H9 (cell line): ENCODE measurements at regions not wholly inside any gene's neighbourhood (a gene's known extent, or its start where the extent isn't known, plus 50 kb on each side); places are given as distances from the start of the nearest gene placed in this dataset.

Experiments used
- DNase-seq: peaks from one replicate; pipeline ENCODE4 v3.0.0-alpha.2; 2017
- H2AFZ ChIP-seq: one replicate; pipeline ENCODE4 v1.6.1; 2013; ENCODE audit warnings: mild to moderate bottlenecking, low read length, control low read depth, moderate library complexity
- H2AK5ac ChIP-seq: 2 replicates; pipeline ENCODE4 v1.6.1; 2013; ENCODE audit warnings: low read length, control low read depth, mixed read lengths; ENCODE audit not compliant: insufficient read length
- H2BK120ac ChIP-seq: one replicate; pipeline ENCODE4 v1.6.1; 2013; ENCODE audit warnings: low read depth, mild to moderate bottlenecking, low read length, control low read depth, inconsistent platforms; ENCODE audit not compliant: poor library complexity, severe bottlenecking
- H2BK12ac ChIP-seq: 2 replicates; pipeline ENCODE4 v1.6.1; 2013; ENCODE audit warnings: low read length, control low read depth, mixed read lengths, low read depth; ENCODE audit not compliant: insufficient read length
- H2BK15ac ChIP-seq: 2 replicates; pipeline ENCODE4 v1.6.1; 2013; ENCODE audit warnings: low read depth, low read length, control low read depth
- H2BK20ac ChIP-seq: one replicate; pipeline ENCODE4 v1.6.1; 2013; ENCODE audit warnings: low read depth, mild to moderate bottlenecking, low read length, control low read depth, inconsistent platforms; ENCODE audit not compliant: poor library complexity, severe bottlenecking
- H2BK5ac ChIP-seq: 2 replicates; pipeline ENCODE4 v1.6.1; 2013; ENCODE audit warnings: low read length, control low read depth, mixed read lengths; ENCODE audit not compliant: insufficient read length
- H3K14ac ChIP-seq: 2 replicates; pipeline ENCODE4 v1.6.1; 2013; ENCODE audit warnings: low read length, control low read depth; ENCODE audit not compliant: insufficient read depth
- H3K18ac ChIP-seq: 2 replicates; pipeline ENCODE4 v1.6.1; 2013; ENCODE audit warnings: low read depth, mild to moderate bottlenecking, mixed read lengths, low read length, control low read depth; ENCODE audit not compliant: insufficient read length
- H3K23ac ChIP-seq: 2 replicates; pipeline ENCODE4 v1.6.1; 2013; ENCODE audit warnings: low read length, control low read depth, mixed read lengths, low read depth; ENCODE audit not compliant: insufficient read length
- H3K23me2 ChIP-seq: 2 replicates; pipeline ENCODE4 v1.6.1; 2013; ENCODE audit warnings: low read depth, mild to moderate bottlenecking, mixed read lengths, low read length, control low read depth; ENCODE audit not compliant: insufficient read length, poor library complexity, severe bottlenecking
- H3K27ac ChIP-seq: 2 replicates; pipeline ENCODE4 v1.5.1; 2013; ENCODE audit warnings: low read length, control low read depth, mixed read lengths, low read depth; ENCODE audit not compliant: insufficient read length
- H3K27me3 ChIP-seq: 2 replicates; pipeline ENCODE4 v1.6.1; 2013; ENCODE audit warnings: low read length, control low read depth, inconsistent platforms; ENCODE audit not compliant: insufficient read depth
- H3K4ac ChIP-seq: 2 replicates; pipeline ENCODE4 v1.6.1; 2013; ENCODE audit warnings: low read depth, mild to moderate bottlenecking, control low read depth, inconsistent platforms, low read length, moderate library complexity
- H3K4me1 ChIP-seq: 2 replicates; pipeline ENCODE4 v1.6.1; 2013; ENCODE audit warnings: low read length, control low read depth, inconsistent platforms; ENCODE audit not compliant: insufficient read depth
- H3K4me2 ChIP-seq: 2 replicates; pipeline ENCODE4 v1.6.1; 2013; ENCODE audit warnings: low read length, control low read depth, mixed read lengths; ENCODE audit not compliant: insufficient read length, insufficient read depth
- H3K56ac ChIP-seq: 2 replicates; pipeline ENCODE4 v1.6.1; 2013; ENCODE audit warnings: low read depth, mild to moderate bottlenecking, mixed read lengths, low read length, control low read depth; ENCODE audit not compliant: insufficient read length
- H3K79me1 ChIP-seq: 2 replicates; pipeline ENCODE4 v1.6.1; 2013; ENCODE audit warnings: low read depth, mild to moderate bottlenecking, moderate library complexity, low read length, control low read depth, inconsistent platforms; ENCODE audit not compliant: insufficient read depth, poor library complexity, severe bottlenecking
- H3K79me2 ChIP-seq: 2 replicates; pipeline ENCODE4 v1.6.1; 2013; ENCODE audit warnings: low read length, control low read depth, inconsistent platforms; ENCODE audit not compliant: insufficient read depth
- H3K9ac ChIP-seq: 2 replicates; pipeline ENCODE4 v1.6.1; 2013; ENCODE audit warnings: low read length, control low read depth, mixed read lengths; ENCODE audit not compliant: insufficient read length; ENCODE audit errors: extremely low read depth
- H3K9me3 ChIP-seq: one replicate; pipeline ENCODE4 v1.6.1; 2013; ENCODE audit warnings: low read depth, low read length, inconsistent platforms; ENCODE audit not compliant: control insufficient read depth
- H3T11ph ChIP-seq: one replicate; pipeline ENCODE4 v1.6.1; 2013; ENCODE audit warnings: mild to moderate bottlenecking, low read length, control low read depth, inconsistent platforms
- H4K20me1 ChIP-seq: one replicate; pipeline ENCODE4 v1.6.1; 2013; ENCODE audit not compliant: control insufficient read depth, insufficient read length, insufficient read depth
- H4K5ac ChIP-seq: 2 replicates; pipeline ENCODE4 v1.6.1; 2013; ENCODE audit warnings: low read depth, mild to moderate bottlenecking, mixed read lengths, low read length, control low read depth; ENCODE audit not compliant: insufficient read length
- H4K8ac ChIP-seq: replicated peaks from 2 replicates; pipeline ENCODE4 v1.6.1; 2013; ENCODE audit warnings: low read length, control low read depth, mixed read lengths, low read depth; ENCODE audit not compliant: insufficient read length
- H4K91ac ChIP-seq: 2 replicates; pipeline ENCODE4 v1.6.1; 2013; ENCODE audit warnings: low read depth, mild to moderate bottlenecking, moderate library complexity, mixed read lengths, low read length, control low read depth; ENCODE audit not compliant: insufficient read length
- H3K27ac Mint-ChIP-seq, 3 experiments: 2 replicates in 2 of 3; 3 replicates in 1 of 3; pipeline ENCODE4 v1.8.0; 2020 to 2021; ENCODE audit warnings: mixed read lengths in 3 of 3, mild to moderate bottlenecking in 1 of 3, moderate library complexity in 1 of 3
- H3K27me3 Mint-ChIP-seq: 2 replicates; pipeline ENCODE4 v1.8.0; 2021; ENCODE audit warnings: low read depth, mild to moderate bottlenecking, moderate library complexity, mixed read lengths
- H3K36me3 Mint-ChIP-seq, 3 experiments: 2 replicates in 2 of 3; 3 replicates in 1 of 3; pipeline ENCODE4 v1.8.0; 2020 to 2021; ENCODE audit warnings: low read depth in 3 of 3, mixed read lengths in 3 of 3; ENCODE audit not compliant: insufficient read depth in 1 of 3
- H3K4me1 Mint-ChIP-seq, 2 experiments: 2 replicates each; pipeline ENCODE4 v1.8.0; 2020; ENCODE audit warnings: mixed read lengths in 2 of 2
- H3K4me3 Mint-ChIP-seq, 2 experiments: 2 replicates in 1 of 2; 3 replicates in 1 of 2; pipeline ENCODE4 v1.8.0; 2020 to 2021; ENCODE audit warnings: mild to moderate bottlenecking in 2 of 2, mixed read lengths in 2 of 2, moderate library complexity in 1 of 2
- H3K9me3 Mint-ChIP-seq, 2 experiments: 2 replicates in 1 of 2; 3 replicates in 1 of 2; pipeline ENCODE4 v1.8.0; 2020; ENCODE audit warnings: mild to moderate bottlenecking in 2 of 2, mixed read lengths in 2 of 2, moderate library complexity in 1 of 2
- WGBS: extraction: QIAGEN DNeasy Blood & Tissue Kit; methylation state at CpG from one replicate; pipeline ENCODE4 v1.1.7; 2013; ENCODE audit warnings: missing lambda C conversion rate, low lambda C conversion rate, mixed read lengths; ENCODE audit not compliant: insufficient read length; ENCODE audit errors: extremely low coverage; 5-methylcytosine and 5-hydroxymethylcytosine counted together
- TF ChIP-seq, protein P1 (sequence below): fragments of 200-600 bp; sonication (generic); conservative IDR thresholded peaks from 3 replicates; pipeline ENCODE4 v1.8.0; 2021; ENCODE audit warnings: antibody characterized with exemption, mild to moderate bottlenecking

DNA sequence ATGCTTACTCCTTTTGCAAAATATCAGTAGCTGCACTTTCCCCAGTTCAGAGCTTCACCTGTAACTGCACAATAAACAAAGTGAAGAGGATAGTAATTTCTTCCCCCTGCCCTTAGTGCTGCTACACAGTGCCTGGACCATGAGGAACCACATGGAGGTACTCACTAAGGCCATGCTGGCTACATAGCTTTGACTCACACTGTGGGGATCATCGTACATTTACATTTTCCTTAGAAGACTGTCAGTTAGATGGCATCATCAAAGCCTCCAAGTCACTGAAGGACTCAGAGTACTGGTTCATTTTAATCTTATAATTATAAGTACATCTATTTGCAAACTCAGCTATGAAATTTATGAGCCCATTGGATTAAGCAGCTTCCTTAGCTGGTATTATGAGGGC is 1416.5 kb upstream of the CELF4 start:
- Histone ChIP-seq H3K9ac (no peak overlapping the region), H2BK15ac (no peak overlapping the region), H3K79me1 (no peaks in the 10 kb centered on the region), H2AFZ (no peak overlapping the region), H2BK20ac (no peak overlapping the region), H3K27me3 (no peaks in the 10 kb centered on the region), H2BK120ac (no peak overlapping the region), H3K4me2 (no peak overlapping the region), H4K5ac (no peak overlapping the region), H3K4me1 (no peaks in the 10 kb centered on the region), H3K79me2 (no peaks in the 10 kb centered on the region), H3T11ph (no peak overlapping the region), H2BK12ac (no peak overlapping the region), H3K4ac (no peak overlapping the region), H3K9me3 (no peaks in the 10 kb centered on the region), H4K8ac (no peak overlapping the region), H3K56ac (no peak overlapping the region), H3K23ac (no peak overlapping the region), H3K18ac (no peak overlapping the region), H2BK5ac (no peak overlapping the region), H4K20me1 (no peaks in the 10 kb centered on the region), H3K27ac (no peak overlapping the region), H4K91ac (no peak overlapping the region), H3K14ac (no peak overlapping the region), H3K23me2 (no peaks in the 10 kb centered on the region), H2AK5ac (no peak overlapping the region)
- H3K27me3 Mint-ChIP-seq = no peaks in the 10 kb centered on the region
- peaks cover 10 to 17% of the 10 kb centered on the region in 2 experiments; a peak in 4 of 5 replicates for H3K9me3 Mint-ChIP-seq
- WGBS = no CpG with 5 or more reads among the region's 1 CpG
- no peak overlapping the region for H3K4me3 Mint-ChIP-seq
- no peak overlapping the region for H3K27ac Mint-ChIP-seq
- TF ChIP-seq, protein P1, sequence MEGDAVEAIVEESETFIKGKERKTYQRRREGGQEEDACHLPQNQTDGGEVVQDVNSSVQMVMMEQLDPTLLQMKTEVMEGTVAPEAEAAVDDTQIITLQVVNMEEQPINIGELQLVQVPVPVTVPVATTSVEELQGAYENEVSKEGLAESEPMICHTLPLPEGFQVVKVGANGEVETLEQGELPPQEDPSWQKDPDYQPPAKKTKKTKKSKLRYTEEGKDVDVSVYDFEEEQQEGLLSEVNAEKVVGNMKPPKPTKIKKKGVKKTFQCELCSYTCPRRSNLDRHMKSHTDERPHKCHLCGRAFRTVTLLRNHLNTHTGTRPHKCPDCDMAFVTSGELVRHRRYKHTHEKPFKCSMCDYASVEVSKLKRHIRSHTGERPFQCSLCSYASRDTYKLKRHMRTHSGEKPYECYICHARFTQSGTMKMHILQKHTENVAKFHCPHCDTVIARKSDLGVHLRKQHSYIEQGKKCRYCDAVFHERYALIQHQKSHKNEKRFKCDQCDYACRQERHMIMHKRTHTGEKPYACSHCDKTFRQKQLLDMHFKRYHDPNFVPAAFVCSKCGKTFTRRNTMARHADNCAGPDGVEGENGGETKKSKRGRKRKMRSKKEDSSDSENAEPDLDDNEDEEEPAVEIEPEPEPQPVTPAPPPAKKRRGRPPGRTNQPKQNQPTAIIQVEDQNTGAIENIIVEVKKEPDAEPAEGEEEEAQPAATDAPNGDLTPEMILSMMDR = no peak
- peaks cover 0 to 18% (median 3%) of the 10 kb centered on the region in 3 experiments; a peak in 2 of 7 replicates for H3K36me3 Mint-ChIP-seq
- no peak for DNase-seq
- H3K4me1 Mint-ChIP-seq = no peaks in the 10 kb centered on the region
